Stimulated activated CD4-positive, alpha-beta T cell treated with anti-CD3 and anti-CD28 coated beads, Interleukin-4, amount 100 ng/mL, for 48 hours (primary cell): ENCODE measurements at regions not wholly inside any gene's neighbourhood (a gene's known extent, or its start where the extent isn't known, plus 50 kb on each side); places are given as distances from the start of the nearest gene placed in this dataset.
"Not testable (repeated sequence)": the region's sequence is repeated elsewhere in the genome, so short reads cannot be mapped to it uniquely, and the experiment has no call there.

Experiments
- DNase-seq, 2 donors: peaks; one replicate each; pipeline ENCODE4 v3.0.0-alpha.2; 2020; ENCODE audit warnings: low read depth in 2 of 2

- no peak for DNase-seq
Observed at GRCh38 chr9:7739595-7739994, 60.0 kb downstream of the DMAC1 start.

GRCh38 chr9:7735311-7735710, 64.3 kb downstream of the DMAC1 start:
- DNase-seq = no peak

- DNase-seq = no peak
Observed at GRCh38 chr9:7730164-7730445, 69.5 kb downstream of the DMAC1 start.

GRCh38 chr9:7729371-7730163, 70.0 kb downstream of the DMAC1 start:
- DNase-seq = no peak

- DNase-seq = no peak
Observed at GRCh38 chr9:7721291-7721690, 78.3 kb downstream of the DMAC1 start.

- not testable (repeated sequence) for DNase-seq
Observed at GRCh38 chr9:7713088-7713487, 86.5 kb downstream of the DMAC1 start.

GRCh38 chr9:7710686-7711085, 88.9 kb downstream of the DMAC1 start:
- DNase-seq = no peak

GRCh38 chr9:7707934-7708333, 91.6 kb downstream of the DMAC1 start:
- DNase-seq = no peak

GRCh38 chr9:7704543-7704942, 95.0 kb downstream of the DMAC1 start:
- no peak for DNase-seq

- DNase-seq = no peak
Observed at GRCh38 chr9:7691909-7692308, 107.7 kb downstream of the DMAC1 start.

GRCh38 chr9:7690014-7690413, 109.6 kb downstream of the DMAC1 start:
- no peak for DNase-seq

- DNase-seq = no peak
Observed at GRCh38 chr9:7688626-7689025, 111.0 kb downstream of the DMAC1 start.

- no peak for DNase-seq
Observed at GRCh38 chr9:7676609-7677156, 122.9 kb downstream of the DMAC1 start.

GRCh38 chr9:7671847-7672246, 127.7 kb downstream of the DMAC1 start:
- no peak for DNase-seq

- DNase-seq = no peak
Observed at GRCh38 chr9:7668541-7668940, 131.0 kb downstream of the DMAC1 start.

GRCh38 chr9:7665874-7666273, 133.7 kb downstream of the DMAC1 start:
- no peak for DNase-seq

- no peak for DNase-seq
Observed at GRCh38 chr9:7659766-7660165, 139.8 kb downstream of the DMAC1 start.

- no peak for DNase-seq
Observed at GRCh38 chr9:7656636-7657035, 142.9 kb downstream of the DMAC1 start.

- DNase-seq = no peak
Observed at GRCh38 chr9:7653262-7653661, 146.3 kb downstream of the DMAC1 start.

- no peak for DNase-seq
Observed at GRCh38 chr9:7640231-7640630, 159.3 kb downstream of the DMAC1 start.

GRCh38 chr9:7639471-7639870, 160.1 kb downstream of the DMAC1 start:
- no peak for DNase-seq

- DNase-seq = no peak
Observed at GRCh38 chr9:7636838-7637467, 162.6 kb downstream of the DMAC1 start.

GRCh38 chr9:7636309-7636708, 163.3 kb downstream of the DMAC1 start:
- no peak for DNase-seq
